ENCODE measurements at regions not wholly inside any gene's neighbourhood (a gene's known extent, or its start where the extent isn't known, plus 50 kb on each side); places are given as distances from the start of the nearest gene placed in this dataset. TPM values are rescaled to one million over a fixed set of nuclear protein-coding genes. Genes with fewer than 3 reads are reported as not detected.

Small RNA genes in the stretch of these regions (microRNA-seq; reads per million reads assigned to microRNA genes)
- gene MIR4776-1 (ENCODE audit: borderline number of aligned reads, borderline replicate concordance) (not detected), gene MIR4776-2 (ENCODE audit: borderline number of aligned reads, borderline replicate concordance) (not detected)

Small RNA genes in the stretch of these regions (small RNA-seq; reads per million reads assigned to genes)
- gene MIR4776-1 (ENCODE audit: insufficient read depth, insufficient read length, low read depth, low replicate concordance) = not detected
